IPS DF 6.9 (cell line): ENCODE measurements at regions not wholly inside any gene's neighbourhood (a gene's known extent, or its start where the extent isn't known, plus 50 kb on each side); places are given as distances from the start of the nearest gene placed in this dataset.

ENCODE experiments used
- DNase-seq: peaks from one replicate; pipeline ENCODE4 v3.0.0-alpha.2; 2013; ENCODE audit warnings: low read depth, low spot score
- H3K27ac ChIP-seq: one replicate; pipeline ENCODE4 v1.5.1; 2013; ENCODE audit warnings: low read length, control low read depth
- H3K27me3 ChIP-seq: 2 replicates; pipeline ENCODE4 v1.6.1; 2013; ENCODE audit warnings: mild to moderate bottlenecking, low read length; ENCODE audit not compliant: control insufficient read depth, insufficient read depth
- H3K36me3 ChIP-seq: 2 replicates; pipeline ENCODE4 v1.6.1; 2013; ENCODE audit warnings: low read length; ENCODE audit not compliant: control insufficient read depth, insufficient read depth
- H3K4me1 ChIP-seq: 2 replicates; pipeline ENCODE4 v1.6.1; 2013; ENCODE audit warnings: low read length; ENCODE audit not compliant: control insufficient read depth, insufficient read depth
- H3K4me3 ChIP-seq: 2 replicates; pipeline ENCODE4 v1.5.1; 2013; ENCODE audit warnings: mild to moderate bottlenecking, low read length
- H3K9me3 ChIP-seq: 2 replicates; pipeline ENCODE4 v1.6.1; 2013; ENCODE audit warnings: low read length, inconsistent platforms; ENCODE audit not compliant: control insufficient read depth, insufficient read depth
- WGBS: extraction: QIAGEN DNeasy Blood & Tissue Kit; methylation state at CpG from one replicate; pipeline ENCODE4 v1.1.7; 2013; ENCODE audit warnings: mixed read lengths, missing lambda C conversion rate; ENCODE audit not compliant: insufficient read length, insufficient coverage; 5-methylcytosine and 5-hydroxymethylcytosine counted together

DNA sequence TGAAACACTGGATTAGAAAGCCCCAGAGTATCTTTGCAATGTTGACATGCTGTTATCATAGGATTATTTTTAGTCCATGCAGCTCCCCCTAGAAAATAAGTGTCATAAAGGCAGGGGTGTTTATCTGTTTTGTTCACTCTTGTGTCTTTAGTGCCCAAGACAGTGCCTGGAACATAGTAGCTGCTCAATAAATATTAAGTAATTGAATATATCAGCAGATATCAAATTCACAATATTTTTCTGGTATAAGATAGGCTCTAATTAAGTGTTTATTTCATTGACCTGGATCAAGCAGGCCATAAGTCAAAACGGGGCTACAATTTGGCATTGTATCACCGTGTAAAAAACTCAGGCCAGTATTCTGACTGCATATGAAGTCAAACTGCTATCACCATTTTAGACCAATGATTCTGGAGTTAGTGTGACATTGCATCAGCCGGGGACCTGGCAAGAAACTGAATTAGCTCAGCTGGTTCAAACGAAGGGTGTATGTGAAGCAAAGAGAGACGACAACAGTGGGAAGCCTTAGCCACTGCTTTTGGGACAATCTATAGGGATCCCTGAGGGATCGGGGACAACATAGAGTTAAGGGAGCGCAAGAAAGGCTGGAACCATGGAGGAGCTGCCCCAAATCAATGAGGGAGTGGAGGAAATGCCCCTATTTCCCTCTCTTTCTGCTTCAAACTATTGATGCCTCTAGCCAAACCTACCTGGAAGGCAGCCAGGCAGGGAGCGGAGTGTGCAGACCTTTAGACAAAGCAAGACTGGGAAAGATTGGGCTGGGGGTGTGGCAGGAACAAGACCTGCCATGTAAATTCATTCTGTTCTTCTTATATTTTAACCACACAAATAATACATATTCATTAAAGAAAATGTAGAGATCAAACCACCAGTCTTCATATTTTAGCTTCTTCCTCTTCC is 112.2 kb downstream of the PLEKHG1 start:
- Histone ChIP-seq H3K4me3 (no peak overlapping the region), H3K36me3 (no peaks in the 10 kb centered on the region), H3K4me1 (no peaks in the 10 kb centered on the region), H3K9me3 (no peaks in the 10 kb centered on the region), H3K27ac (no peak overlapping the region), H3K27me3 (no peaks in the 10 kb centered on the region)
- no peak for DNase-seq
- no CpG with 5 or more reads among the region's 8 CpGs for WGBS

DNA sequence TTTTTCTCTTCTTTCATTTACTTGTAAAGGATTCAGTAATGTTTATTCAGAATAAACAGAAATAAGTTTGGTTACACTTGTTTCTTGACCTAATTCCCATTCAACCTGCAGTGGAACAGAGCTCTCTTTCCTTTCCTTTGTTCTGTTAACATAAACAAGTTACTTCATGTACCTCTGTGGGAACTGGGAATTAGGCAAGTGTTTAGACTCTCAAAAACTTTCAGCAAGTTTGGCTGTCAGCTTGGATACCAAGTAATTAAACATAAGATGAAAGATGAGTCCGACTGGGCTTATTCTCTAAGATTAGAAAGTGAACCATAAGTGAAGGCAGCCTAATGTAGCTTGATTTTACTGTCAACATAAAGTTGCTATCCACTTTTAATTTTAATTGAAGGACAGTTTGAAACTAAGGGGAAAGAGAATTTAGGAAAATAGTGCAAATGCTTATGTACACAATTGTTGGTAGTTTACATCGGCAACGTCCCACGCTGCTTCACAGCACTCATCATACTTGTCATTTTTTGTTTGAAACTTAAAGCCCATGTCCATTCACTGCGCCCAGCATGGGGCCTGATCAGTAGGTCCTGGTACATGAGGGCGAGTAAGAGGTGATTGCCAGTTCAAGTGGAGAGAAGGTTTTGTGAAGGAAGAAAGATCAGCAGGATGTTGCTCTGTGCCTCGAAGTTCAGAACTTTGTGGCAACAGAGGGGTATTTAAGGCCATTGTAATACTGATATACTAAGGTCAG is 113.0 kb downstream of the PLEKHG1 start:
- Histone ChIP-seq H3K36me3 (no peaks in the 10 kb centered on the region), H3K9me3 (no peaks in the 10 kb centered on the region), H3K27me3 (no peaks in the 10 kb centered on the region), H3K4me1 (no peaks in the 10 kb centered on the region), H3K4me3 (no peak overlapping the region), H3K27ac (no peak overlapping the region)
- WGBS = no CpG with 5 or more reads among the region's 7 CpGs
- DNase-seq = no peak

DNA sequence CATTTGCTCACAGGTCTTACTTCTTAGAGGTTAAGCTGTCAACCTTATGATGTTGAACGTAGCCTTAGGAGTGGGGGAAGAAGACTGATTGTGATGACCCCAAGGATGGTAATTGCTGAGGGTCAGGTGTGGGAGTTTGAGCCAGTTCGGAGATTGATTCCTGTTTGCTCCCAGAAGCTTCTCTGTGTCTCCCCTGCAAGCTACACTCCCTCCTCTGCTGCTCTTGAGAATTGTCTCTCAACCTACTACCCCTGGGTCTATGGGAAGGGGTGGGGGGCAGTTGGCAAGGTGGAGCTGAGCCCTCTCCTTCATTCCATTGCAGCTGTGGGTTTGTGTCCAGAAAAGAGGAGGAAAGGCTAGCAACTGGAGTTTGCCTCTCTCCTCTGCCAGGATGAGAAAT is 113.8 kb downstream of the PLEKHG1 start:
- Histone ChIP-seq H3K9me3 (no peaks in the 10 kb centered on the region), H3K27ac (no peak overlapping the region), H3K27me3 (no peaks in the 10 kb centered on the region), H3K36me3 (no peaks in the 10 kb centered on the region), H3K4me3 (no peak overlapping the region), H3K4me1 (no peaks in the 10 kb centered on the region)
- WGBS = no CpG with 5 or more reads among the region's 2 CpGs
- no peak for DNase-seq

DNA sequence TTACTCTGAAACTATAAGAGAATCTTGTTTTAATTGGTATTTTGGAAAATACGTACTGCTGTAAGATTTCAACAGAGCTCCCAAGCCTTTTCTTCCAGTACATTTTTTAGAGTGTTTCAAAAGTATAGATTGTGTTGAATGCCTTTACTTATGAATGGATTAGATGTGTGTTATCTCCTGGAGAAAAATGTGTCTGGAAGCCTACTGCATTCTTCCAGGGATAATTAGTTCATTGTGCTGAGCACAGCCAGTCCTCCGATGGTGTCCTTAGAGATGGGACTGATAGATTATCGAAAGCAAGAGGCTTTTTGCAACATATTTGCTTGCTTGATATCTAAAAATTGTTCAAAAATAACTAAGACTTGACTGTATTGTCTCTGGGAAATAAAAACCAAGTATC is 114.2 kb downstream of the PLEKHG1 start:
- Histone ChIP-seq H3K4me3 (no peak overlapping the region), H3K27ac (no peak overlapping the region), H3K9me3 (no peaks in the 10 kb centered on the region), H3K36me3 (no peaks in the 10 kb centered on the region), H3K27me3 (no peaks in the 10 kb centered on the region), H3K4me1 (no peaks in the 10 kb centered on the region)
- DNase-seq = no peak
- no CpG with 5 or more reads among the region's 3 CpGs for WGBS

DNA sequence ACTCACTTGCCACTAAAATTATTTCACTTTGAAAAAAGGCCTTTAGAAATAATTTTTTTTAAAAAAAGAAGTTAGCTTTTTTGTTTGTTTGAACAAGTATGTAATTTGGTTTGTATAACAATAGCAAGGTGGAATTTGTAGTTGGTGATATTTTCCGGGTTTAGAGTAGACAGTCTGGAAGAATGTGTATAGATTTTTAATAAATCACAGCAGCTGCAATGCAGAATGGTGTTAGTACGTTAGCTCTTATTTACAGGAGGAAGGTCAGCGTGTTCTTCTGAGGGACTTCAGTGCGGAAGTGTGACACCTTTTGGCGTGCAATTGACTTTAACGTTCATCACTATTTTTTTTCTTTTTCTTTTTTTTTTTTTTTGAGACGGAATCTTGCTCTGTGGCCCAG is 115.4 kb downstream of the PLEKHG1 start:
- WGBS = 100% methylated on average over 1 of the region's 7 CpGs
- H3K36me3 ChIP-seq = no peaks in the 10 kb centered on the region

DNA sequence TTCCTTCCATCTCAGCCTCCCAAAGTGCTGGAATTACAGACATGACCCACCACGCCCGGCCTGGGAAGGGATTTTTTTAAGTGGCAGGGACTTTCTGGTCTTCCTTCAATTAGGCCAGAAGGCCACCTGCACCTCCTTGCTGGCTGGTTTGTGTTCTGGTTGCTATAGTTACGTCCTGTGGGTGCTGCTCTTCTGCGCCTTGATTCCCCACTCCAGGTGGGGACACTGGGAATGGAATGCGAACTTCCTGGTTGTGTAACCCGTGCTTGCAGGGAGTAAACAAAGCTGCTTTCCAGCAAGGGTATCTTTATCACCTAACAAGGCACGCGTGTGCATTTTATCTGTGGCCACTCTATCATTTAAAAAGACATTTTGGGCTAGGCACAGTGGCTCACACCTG is 117.7 kb downstream of the PLEKHG1 start:
- Histone ChIP-seq H3K9me3 (no peaks in the 10 kb centered on the region), H3K4me1 (peaks cover 4% of the 10 kb centered on the region; the same call in 1 of the 2 replicates), H3K36me3 (no peaks in the 10 kb centered on the region), H3K4me3 (no peak overlapping the region), H3K27me3 (no peaks in the 10 kb centered on the region), H3K27ac (no peak overlapping the region)
- DNase-seq = no peak
- WGBS = no CpG with 5 or more reads among the region's 8 CpGs

More for the DNA sequence above, 115.4 kb downstream of the PLEKHG1 start:
- H3K4me3 ChIP-seq = no peak overlapping the region
- no peak overlapping the region for H3K27ac ChIP-seq
- H3K27me3 ChIP-seq = no peaks in the 10 kb centered on the region
- no peaks in the 10 kb centered on the region for H3K4me1 ChIP-seq
- no peaks in the 10 kb centered on the region for H3K9me3 ChIP-seq
- no peak for DNase-seq

DNA sequence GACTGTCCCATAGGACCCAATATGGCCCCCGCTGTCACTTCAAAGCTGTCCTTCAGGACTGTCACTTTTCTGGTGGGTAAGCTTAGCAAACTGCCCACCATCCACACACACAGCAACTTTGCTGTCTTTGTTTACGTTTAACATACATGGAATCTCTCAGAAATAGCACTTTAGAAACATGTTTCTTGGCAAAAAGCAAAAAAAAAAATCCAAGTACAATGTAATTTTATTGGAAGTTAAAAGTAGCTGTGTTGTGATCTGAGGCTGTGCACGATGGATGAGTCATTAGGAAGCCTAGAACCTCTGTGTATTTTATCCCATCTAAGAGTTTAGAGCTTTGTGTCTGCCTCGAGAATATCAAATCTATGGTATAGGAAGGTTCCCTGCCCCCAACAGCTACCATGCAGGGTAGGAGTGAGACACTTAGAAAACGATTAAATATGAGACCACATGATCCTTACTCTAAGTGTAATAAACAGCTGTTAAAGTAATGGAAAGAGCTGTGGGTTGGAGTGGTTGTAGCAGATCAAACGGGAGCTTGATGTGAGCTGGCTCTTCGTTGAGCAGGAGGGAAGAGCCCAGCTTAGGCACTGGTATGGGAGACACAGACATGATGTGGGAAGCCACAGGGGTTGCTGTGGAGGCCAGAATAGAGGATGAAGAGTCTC is 119.5 kb downstream of the PLEKHG1 start:
- no peaks in the 10 kb centered on the region for H3K9me3 ChIP-seq
- no peaks in the 10 kb centered on the region for H3K27me3 ChIP-seq
- H3K36me3 ChIP-seq = no peaks in the 10 kb centered on the region
- no peak overlapping the region for H3K4me3 ChIP-seq
- H3K4me1 ChIP-seq = peaks cover 4% of the 10 kb centered on the region; the same call in 1 of the 2 replicates
- H3K27ac ChIP-seq = no peak overlapping the region
- no CpG with 5 or more reads among the region's 7 CpGs for WGBS
- no peak for DNase-seq

DNA sequence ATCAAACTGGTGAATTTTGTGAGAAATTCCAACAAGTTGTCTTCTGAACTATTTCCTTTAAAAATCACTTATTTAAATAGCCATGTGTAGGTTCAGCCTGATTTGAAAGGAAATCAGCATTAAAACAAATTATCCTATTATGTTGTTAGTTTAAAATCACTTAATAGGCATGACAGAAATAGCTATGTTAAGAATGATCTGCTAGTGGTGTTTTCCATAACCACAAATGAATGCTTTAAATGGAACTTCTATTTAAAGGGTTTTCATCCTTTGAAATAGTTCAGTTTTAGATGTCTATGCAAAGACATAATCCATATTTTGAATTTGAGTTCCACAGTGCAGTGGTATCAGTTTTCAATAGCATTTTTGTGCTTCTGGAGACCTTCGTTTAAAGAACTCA is 120.1 kb downstream of the PLEKHG1 start:
- no peak overlapping the region for H3K4me3 ChIP-seq
- H3K27me3 ChIP-seq = no peaks in the 10 kb centered on the region
- no CpG with 5 or more reads among the region's 1 CpG for WGBS
- H3K27ac ChIP-seq = no peak overlapping the region
- no peak for DNase-seq
- no peaks in the 10 kb centered on the region for H3K36me3 ChIP-seq
- H3K9me3 ChIP-seq = no peaks in the 10 kb centered on the region
- peaks cover 4% of the 10 kb centered on the region; the same call in 1 of the 2 replicates for H3K4me1 ChIP-seq

DNA sequence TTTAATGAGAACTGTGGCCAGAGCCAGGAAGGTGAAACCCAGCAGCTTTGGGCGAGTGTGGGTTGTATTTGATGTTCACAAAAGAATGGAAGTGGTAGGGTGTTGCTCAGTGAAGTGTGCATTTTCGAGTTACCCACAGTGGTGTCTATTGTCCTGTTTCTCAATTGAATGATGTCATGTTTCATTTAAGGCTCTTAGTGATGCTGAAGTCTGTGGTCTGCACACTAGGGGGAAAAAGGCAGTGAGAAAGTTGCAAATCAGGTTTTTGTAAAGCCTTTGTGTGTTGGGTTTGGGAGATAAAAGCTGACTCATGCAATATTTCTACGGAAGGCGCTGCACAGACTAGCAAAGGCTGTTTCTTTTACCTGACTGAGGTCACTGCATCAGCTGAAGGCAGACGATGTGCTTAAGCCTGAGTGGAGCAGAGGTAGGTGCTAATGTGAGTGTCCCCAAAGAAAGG is 121.1 kb downstream of the PLEKHG1 start:
- Histone ChIP-seq H3K9me3 (no peaks in the 10 kb centered on the region), H3K27me3 (no peaks in the 10 kb centered on the region), H3K4me1 (peaks cover 4% of the 10 kb centered on the region; the same call in 1 of the 2 replicates), H3K4me3 (no peak overlapping the region), H3K27ac (no peak overlapping the region), H3K36me3 (no peaks in the 10 kb centered on the region)
- no peak for DNase-seq
- whole genome bisulfite sequencing = no CpG with 5 or more reads among the region's 5 CpGs
